ENCODE measurements at regions not wholly inside any gene's neighbourhood (a gene's known extent, or its start where the extent isn't known, plus 50 kb on each side); places are given as distances from the start of the nearest gene placed in this dataset.

GRCh38 chr6:90896075-90896547 lies 309.2 kb upstream of the MAP3K7 start:
- no peak for TF ChIP-seq GTF2F1 (IDR thresholded peaks at IDR 0.05; ENCODE audit: borderline replicate concordance, low read depth, low read length)
- TF ChIP-seq, protein P1, sequence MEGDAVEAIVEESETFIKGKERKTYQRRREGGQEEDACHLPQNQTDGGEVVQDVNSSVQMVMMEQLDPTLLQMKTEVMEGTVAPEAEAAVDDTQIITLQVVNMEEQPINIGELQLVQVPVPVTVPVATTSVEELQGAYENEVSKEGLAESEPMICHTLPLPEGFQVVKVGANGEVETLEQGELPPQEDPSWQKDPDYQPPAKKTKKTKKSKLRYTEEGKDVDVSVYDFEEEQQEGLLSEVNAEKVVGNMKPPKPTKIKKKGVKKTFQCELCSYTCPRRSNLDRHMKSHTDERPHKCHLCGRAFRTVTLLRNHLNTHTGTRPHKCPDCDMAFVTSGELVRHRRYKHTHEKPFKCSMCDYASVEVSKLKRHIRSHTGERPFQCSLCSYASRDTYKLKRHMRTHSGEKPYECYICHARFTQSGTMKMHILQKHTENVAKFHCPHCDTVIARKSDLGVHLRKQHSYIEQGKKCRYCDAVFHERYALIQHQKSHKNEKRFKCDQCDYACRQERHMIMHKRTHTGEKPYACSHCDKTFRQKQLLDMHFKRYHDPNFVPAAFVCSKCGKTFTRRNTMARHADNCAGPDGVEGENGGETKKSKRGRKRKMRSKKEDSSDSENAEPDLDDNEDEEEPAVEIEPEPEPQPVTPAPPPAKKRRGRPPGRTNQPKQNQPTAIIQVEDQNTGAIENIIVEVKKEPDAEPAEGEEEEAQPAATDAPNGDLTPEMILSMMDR (IDR thresholded peaks at IDR 0.05; ENCODE audit: control extremely low read depth in 1 of 3, insufficient read depth in 1 of 3, low read depth in 1 of 3, low read length in 3 of 3): no peak
- TF ChIP-seq POLR2A (IDR thresholded peaks at IDR 0.05; ENCODE audit: control extremely low read depth in 1 of 2, low read depth in 2 of 2, low read length in 2 of 2): no peak
- TF ChIP-seq E2F6 (IDR thresholded peaks at IDR 0.05): no peak
- no peak for TF ChIP-seq EZH2 (IDR thresholded peaks at IDR 0.05; ENCODE audit: low read depth, low read length, severe bottlenecking)
- no peak for TF ChIP-seq MAX (IDR thresholded peaks at IDR 0.05)
- TF ChIP-seq SIN3A (conservative IDR thresholded peaks at IDR 0.05 in 1 of 2, IDR thresholded peaks at IDR 0.05 in 1 of 2; ENCODE audit: low read depth in 1 of 2, low read length in 2 of 2): no peak
- TF ChIP-seq SP1 (IDR thresholded peaks at IDR 0.05; ENCODE audit: low read depth, low read length): no peak
- TF ChIP-seq EGR1 (IDR thresholded peaks at IDR 0.05; ENCODE audit: borderline replicate concordance, low read depth, low read length): no peak
- no peak for TF ChIP-seq CBX5 (IDR thresholded peaks at IDR 0.05; ENCODE audit: low read depth, low read length)
- no peak for TF ChIP-seq KDM1A (IDR thresholded peaks at IDR 0.05; ENCODE audit: borderline replicate concordance, low read length)

Data from H1 (cell line).